PC-9 (cell line): ENCODE measurements at regions not wholly inside any gene's neighbourhood (a gene's known extent, or its start where the extent isn't known, plus 50 kb on each side); places are given as distances from the start of the nearest gene placed in this dataset.

ENCODE experiments used
- CTCF ChIP-seq: fragments of 200-600 bp; sonication (generic); conservative IDR thresholded peaks from 2 replicates; pipeline ENCODE4 v1.6.1; 2017; ENCODE audit warnings: mixed run types, antibody characterized with exemption, mild to moderate bottlenecking, moderate library complexity
- EZH2 ChIP-seq: fragments of 200-600 bp; sonication (generic); IDR thresholded peaks from 2 replicates; pipeline ENCODE4 v1.8.0; 2017; ENCODE audit warnings: antibody characterized with exemption, low read depth

- no peak for TF ChIP-seq EZH2
- TF ChIP-seq CTCF: no peak
These were observed 67.9 kb upstream of the GRAMD1B start for GRCh38 chr11:123362186-123362585.
